Kidney (tissue), 13 donors: ENCODE measurements at regions not wholly inside any gene's neighbourhood (a gene's known extent, or its start where the extent isn't known, plus 50 kb on each side); places are given as distances from the start of the nearest gene placed in this dataset.

ENCODE experiments used
- DNase-seq, 5 donors: peaks; one replicate each; pipeline ENCODE4 v3.0.0-alpha.2; 2013 to 2020
- FAIRE-seq: peaks from 2 replicates; lab custom pipeline; 2012; peaks lifted over from hg19 to GRCh38; lab: Jason Lieb, UNC
- H3K27ac ChIP-seq, 2 donors: one replicate each; pipeline ENCODE4 v1.7.0; 2013; ENCODE audit warnings: low read depth in 2 of 2, low read length in 2 of 2, inconsistent platforms in 1 of 2
- H3K27me3 ChIP-seq: one replicate; pipeline ENCODE4 v1.7.1; 2013; ENCODE audit warnings: low read length, inconsistent platforms; ENCODE audit not compliant: control insufficient read depth, insufficient read depth
- H3K36me3 ChIP-seq, 3 donors: one replicate each; pipeline versions ENCODE4 v1.7.0 to v1.7.1; 2013; ENCODE audit warnings: low read length in 3 of 3, control low read depth in 1 of 3, inconsistent platforms in 1 of 3; ENCODE audit not compliant: insufficient read depth in 3 of 3, control insufficient read depth in 2 of 3
- H3K4me1 ChIP-seq, 3 donors: one replicate each; pipeline versions ENCODE4 v1.7.0 to v1.7.1; 2013; ENCODE audit warnings: low read length in 3 of 3, inconsistent platforms in 1 of 3, low read depth in 1 of 3; ENCODE audit not compliant: control insufficient read depth in 2 of 3, insufficient read depth in 2 of 3
- H3K4me3 ChIP-seq, 3 donors: one replicate each; pipeline versions ENCODE4 v1.7.0 to v1.8.1; 2013; ENCODE audit warnings: low read length in 3 of 3, control low read depth in 1 of 3, inconsistent platforms in 1 of 3
- H3K9ac ChIP-seq, 3 donors: one replicate each; pipeline versions ENCODE4 v1.7.0 to v1.7.1; 2013; ENCODE audit warnings: low read length in 3 of 3, control low read depth in 1 of 3, inconsistent platforms in 1 of 3
- H3K9me3 ChIP-seq, 3 donors: one replicate each; pipeline versions ENCODE4 v1.7.0 to v1.7.1; 2013; ENCODE audit warnings: low read length in 3 of 3, control low read depth in 1 of 3, inconsistent platforms in 1 of 3; ENCODE audit not compliant: control insufficient read depth in 2 of 3, insufficient read depth in 1 of 3
- CTCF ChIP-seq: IDR thresholded peaks from 3 replicates; pipeline ENCODE4 v1.5.1; 2012; ENCODE audit warnings: mild to moderate bottlenecking, moderate library complexity, borderline replicate concordance; ENCODE audit not compliant: insufficient read depth; ENCODE audit errors: extremely low read depth
- intact Hi-C: fragments of 100-400 bp; cut with DNase I; formaldehyde crosslinking; loops from one replicate; pipeline ENCODE4 v1.11.1; 2022
- donor health status: control.
- donor health status: control.
- donor health status: control.
- donor health status: control.
- donor health status: control.
- donor health status: DM: yes; HTN: yes; CAD: no.
- donor health status: Normal renal cell carcinoma (clear cell type).

- Histone ChIP-seq H3K27ac (no peak overlapping the region), H3K36me3 (no peaks in the 10 kb centered on the region), H3K9me3 (no peaks in the 10 kb centered on the region), H3K4me3 (no peak overlapping the region), H3K4me1 (no peaks in the 10 kb centered on the region), H3K9ac (no peak overlapping the region), H3K27me3 (no peaks in the 10 kb centered on the region)
- no peak for TF ChIP-seq CTCF
- no peak for FAIRE-seq
- intact Hi-C loops, result no loop called here
- peak in 1 of 5 donors; percentile 50 for DNase-seq
Measured at GRCh38 chr3:119084371-119085069, 49.9 kb upstream of the IGSF11 start.
